ENCODE measurements at regions not wholly inside any gene's neighbourhood (a gene's known extent, or its start where the extent isn't known, plus 50 kb on each side); places are given as distances from the start of the nearest gene placed in this dataset.

DNA sequence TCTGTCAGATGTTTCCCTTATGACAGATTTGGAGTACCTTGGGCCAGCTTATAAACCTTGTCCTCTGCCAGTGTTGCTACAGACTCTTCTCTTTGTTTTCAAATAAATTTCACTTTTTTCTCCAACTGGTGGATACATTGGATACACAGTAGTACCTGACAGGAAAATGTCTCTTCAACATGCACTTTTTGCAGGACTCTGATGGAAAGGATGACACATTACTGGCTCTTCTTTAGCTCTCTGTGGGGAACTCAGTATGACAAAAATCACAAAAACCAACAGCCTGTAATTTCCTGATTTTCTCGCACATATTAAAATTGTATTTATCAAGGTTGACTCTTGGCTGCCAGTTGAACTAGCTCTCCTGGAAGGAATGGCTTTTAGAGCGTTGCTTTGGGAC, 61.3 kb upstream of the GIMD1 start:
- no peak for DNase-seq

DNA sequence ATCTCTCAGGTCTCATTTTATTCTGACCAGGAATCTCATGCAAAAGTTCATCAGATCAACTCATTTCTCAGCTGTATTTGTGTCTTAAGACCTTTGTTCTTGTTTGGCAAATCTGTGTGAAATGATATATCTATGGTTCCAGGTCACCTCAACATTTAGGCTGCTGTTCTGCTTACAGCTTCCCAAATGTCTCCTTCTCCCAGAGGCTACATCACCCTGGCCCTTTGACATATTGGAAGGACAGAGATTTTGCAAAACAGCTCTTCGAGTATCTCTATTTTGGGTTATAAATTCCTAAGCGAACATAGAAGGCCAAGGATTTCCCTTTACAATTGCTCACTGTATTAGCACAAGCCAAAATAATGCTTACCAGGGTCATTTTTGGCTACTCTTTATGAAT, 57.5 kb upstream of the GIMD1 start:
- DNase-seq, result no peak

DNA sequence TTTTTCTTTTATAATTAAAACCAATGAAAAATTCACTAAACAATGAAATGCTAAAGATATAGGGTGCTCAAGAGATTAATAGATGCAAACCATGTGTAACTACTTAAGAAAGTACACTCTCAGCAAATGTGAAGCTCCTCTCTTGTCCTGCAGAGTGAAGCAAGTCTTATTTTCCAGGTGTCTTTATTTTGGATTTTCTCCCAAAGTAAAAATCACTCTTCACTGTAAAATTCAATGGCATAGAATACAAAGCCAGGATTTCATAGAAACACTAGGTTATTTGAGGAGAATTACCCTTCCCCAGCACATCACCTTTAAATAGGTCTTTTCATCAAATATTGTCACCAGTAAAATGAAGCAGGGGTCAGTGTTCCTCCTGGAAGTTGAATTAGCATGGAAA, 57.0 kb upstream of the GIMD1 start:
- no peak for DNase-seq

- DNase-seq, result no peak
These were observed 55.8 kb upstream of the GIMD1 start for GRCh38 chr4:106424426-106424825.

DNA sequence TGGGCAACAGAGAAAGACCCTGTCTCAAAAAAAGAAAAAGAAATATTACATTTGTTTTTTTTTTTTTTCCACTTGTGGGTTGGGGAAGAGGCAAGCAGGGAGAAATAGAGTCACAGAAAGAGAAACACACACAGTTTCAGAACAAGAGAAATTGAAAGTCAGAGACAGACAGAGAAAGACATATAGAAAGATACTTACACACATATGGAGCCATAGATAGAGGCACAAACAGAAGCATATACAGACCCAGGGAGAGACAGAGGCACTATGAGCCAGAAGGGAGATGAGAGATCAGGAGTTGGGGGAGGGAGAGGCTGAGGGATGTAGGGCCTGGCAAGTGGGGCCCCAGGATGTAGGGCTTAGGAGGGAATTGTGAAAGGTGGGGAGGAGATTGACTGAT, 55.2 kb upstream of the GIMD1 start:
- DNase-seq, result no peak

GRCh38 chr4:106422766-106423165, 54.2 kb upstream of the GIMD1 start:
- DNase-seq, result no peak

DNA sequence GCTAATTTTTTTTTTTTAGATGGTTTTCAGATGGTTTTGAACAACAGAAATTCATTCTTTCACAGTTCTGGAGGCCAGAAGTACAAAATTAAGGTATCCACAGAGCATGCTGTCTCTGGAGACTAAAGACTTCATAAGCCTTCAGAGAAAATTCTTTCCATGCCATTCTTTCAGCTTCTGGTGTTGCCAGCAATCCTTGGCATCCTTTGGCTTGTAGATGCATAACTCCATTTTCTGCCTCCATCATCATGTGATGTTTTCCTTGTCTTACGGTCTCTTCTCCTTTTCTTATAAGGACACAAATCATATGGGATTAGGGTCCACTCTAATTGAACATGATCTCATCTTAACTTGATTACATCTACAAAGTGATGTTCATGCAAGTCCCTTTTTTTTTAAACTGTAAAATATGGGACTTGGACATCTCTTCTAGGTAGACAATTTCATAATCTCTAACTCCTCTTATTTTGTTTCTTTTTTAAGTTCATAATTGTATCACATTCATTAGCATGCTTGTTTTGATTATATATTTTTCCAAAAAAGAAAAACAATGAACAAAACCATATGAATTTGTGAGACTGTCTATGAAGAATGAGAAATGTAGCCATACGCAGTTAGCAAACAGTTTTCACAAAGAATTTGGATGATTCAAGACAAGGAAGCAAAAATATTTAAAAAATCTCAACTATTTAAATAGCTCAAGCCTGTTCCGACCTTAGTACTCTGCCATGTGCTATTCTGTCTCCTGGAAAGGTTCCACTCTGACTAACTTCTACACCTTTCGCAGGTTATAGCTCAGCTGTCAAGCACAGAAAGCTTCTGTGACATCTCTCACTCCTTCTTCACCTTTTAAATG, 53.1 kb upstream of the GIMD1 start:
- DNase-seq, result no peak

- DNase-seq, result no peak
These were observed 49.9 kb upstream of the GIMD1 start for GRCh38 chr4:106418444-106418843.

Measured in renal pelvis (tissue), 1 donor.